Activated CD8-positive, alpha-beta T cell treated with anti-CD3 and anti-CD28 coated beads, Interleukin-2, amount 10 ng/mL, durations not matched to agents 7 days and 5 days (primary cell): ENCODE measurements at regions not wholly inside any gene's neighbourhood (a gene's known extent, or its start where the extent isn't known, plus 50 kb on each side); places are given as distances from the start of the nearest gene placed in this dataset.
"Not testable (repeated sequence)": the region's sequence is repeated elsewhere in the genome, so short reads cannot be mapped to it uniquely, and the experiment has no call there.

Experiments used
- ATAC-seq: fragments of 150-1000 bp; cut with Tn5 transposase; one replicate; pipeline ENCODE4 v1.10.0; 2021; ENCODE audit warnings: moderate library complexity
- CTCF ChIA-PET: fragments of 350-600 bp; sonication (Branson Sonifier 250); formaldehyde crosslinking; loops from one replicate; lab custom pipeline; 2021; ENCODE audit warnings: antibody characterized with exemption; lab: Charles Lee
- POLR2A ChIA-PET: fragments of 350-600 bp; sonication (Branson Sonifier 250); formaldehyde crosslinking; loops from one replicate; lab custom pipeline; 2021; ENCODE audit warnings: antibody characterized with exemption; lab: Charles Lee
- DNase-seq: peaks from one replicate; pipeline ENCODE4 v3.0.0-alpha.2; 2020
- H3K27ac Mint-ChIP-seq: one replicate; pipeline ENCODE4 v1.8.0; 2021; ENCODE audit warnings: mild to moderate bottlenecking, mixed read lengths
- H3K27me3 Mint-ChIP-seq: one replicate; pipeline ENCODE4 v1.8.0; 2021; ENCODE audit warnings: low read depth, mixed read lengths
- H3K36me3 Mint-ChIP-seq: one replicate; pipeline ENCODE4 v1.8.0; 2021; ENCODE audit warnings: low read depth, mixed read lengths
- H3K4me1 Mint-ChIP-seq: one replicate; pipeline ENCODE4 v1.8.0; 2021; ENCODE audit warnings: low read depth, mixed read lengths
- H3K4me3 Mint-ChIP-seq: one replicate; pipeline ENCODE4 v1.8.0; 2021; ENCODE audit warnings: mild to moderate bottlenecking, mixed read lengths
- H3K9me3 Mint-ChIP-seq: one replicate; pipeline ENCODE4 v1.8.0; 2022; ENCODE audit warnings: mixed read lengths; ENCODE audit not compliant: insufficient read depth

DNA sequence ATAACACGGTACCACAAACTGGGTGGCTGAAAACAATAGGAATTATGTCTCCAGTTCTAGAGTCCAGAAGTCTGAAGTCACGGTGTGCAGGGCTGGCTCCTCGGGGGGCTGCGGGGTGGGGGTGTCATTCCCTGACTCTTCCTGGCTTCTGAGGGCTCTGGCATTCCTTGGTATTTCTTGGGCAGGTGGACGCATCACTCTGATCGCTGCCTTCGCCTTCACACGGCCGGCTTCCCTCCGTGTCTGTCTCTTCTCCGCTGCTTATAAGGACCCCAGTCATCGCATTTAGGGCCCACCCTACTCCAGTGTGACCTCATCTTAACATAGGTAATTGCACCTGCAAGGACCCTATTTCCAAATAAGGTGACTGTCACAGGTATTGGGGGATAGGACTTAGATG is 134.6 kb downstream of the CPZ start:
- H3K4me3 Mint-ChIP-seq, result no peak overlapping the region
- DNase-seq (no peak), ATAC-seq (no peak)
- CTCF ChIA-PET, result no interaction called here
- no peaks in the 10 kb centered on the region for H3K9me3 Mint-ChIP-seq
- no peak overlapping the region for H3K27ac Mint-ChIP-seq
- POLR2A ChIA-PET, result no interaction called here
- no peaks in the 10 kb centered on the region for H3K36me3 Mint-ChIP-seq
- H3K4me1 Mint-ChIP-seq, result peaks cover 9% of the 10 kb centered on the region
- H3K27me3 Mint-ChIP-seq, result no peaks in the 10 kb centered on the region

DNA sequence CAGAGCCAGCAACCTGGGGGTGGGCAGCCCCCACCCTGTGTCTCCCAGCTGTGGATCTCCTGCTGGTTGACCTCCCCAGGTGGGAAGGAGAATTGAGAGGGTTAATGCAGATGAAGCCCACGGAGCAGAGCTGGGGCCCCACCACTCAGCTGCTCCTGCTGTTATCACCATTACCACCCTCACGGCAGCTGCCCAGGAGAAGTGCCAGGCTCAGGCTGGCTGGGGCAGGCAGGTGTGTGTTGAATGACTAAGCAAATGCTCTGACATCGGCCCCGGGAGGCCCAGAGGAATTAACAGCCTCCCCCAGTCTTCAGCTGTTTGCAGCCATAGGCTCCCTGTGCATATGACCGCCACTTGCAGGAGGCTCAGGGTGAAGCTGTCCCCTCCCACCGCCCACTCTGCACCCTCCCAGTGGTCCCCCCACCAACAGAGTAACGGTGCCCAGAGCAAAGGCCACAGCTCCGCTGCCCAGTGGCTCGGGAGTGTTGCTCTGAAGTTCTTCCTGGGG is 133.8 kb downstream of the CPZ start:
- Mint-ChIP-seq H3K9me3 (no peaks in the 10 kb centered on the region), H3K4me1 (peaks cover 9% of the 10 kb centered on the region), H3K36me3 (no peaks in the 10 kb centered on the region), H3K27me3 (no peaks in the 10 kb centered on the region), H3K4me3 (no peak overlapping the region), H3K27ac (no peak overlapping the region)
- DNase-seq (no peak), ATAC-seq (no peak)
- POLR2A ChIA-PET, result interaction anchor here (0.7 kb wide), 1 partner anchor 1105 kb away, joined by 3 read pairs; no protein-coding TSS in a partner anchor
- CTCF ChIA-PET, result no interaction called here

- no peak for ATAC-seq
- Mint-ChIP-seq H3K9me3 (no peaks in the 10 kb centered on the region), H3K27ac (no peak overlapping the region), H3K4me1 (peaks cover 9% of the 10 kb centered on the region), H3K27me3 (no peaks in the 10 kb centered on the region), H3K36me3 (no peaks in the 10 kb centered on the region), H3K4me3 (no peak overlapping the region)
- DNase-seq, result no peak
- CTCF ChIA-PET, result no interaction called here
- POLR2A ChIA-PET, result interaction anchor here (0.7 kb wide), 1 partner anchor 1106 kb away, joined by 3 read pairs; no protein-coding TSS in a partner anchor
These were observed 133.3 kb downstream of the CPZ start for GRCh38 chr4:8725845-8726244.

- DNase-seq (no peak), ATAC-seq (no peak)
- Mint-ChIP-seq H3K4me3 (no peak overlapping the region), H3K9me3 (no peaks in the 10 kb centered on the region), H3K27ac (no peak overlapping the region), H3K36me3 (no peaks in the 10 kb centered on the region), H3K27me3 (no peaks in the 10 kb centered on the region), H3K4me1 (peaks cover 9% of the 10 kb centered on the region)
- ChIA-PET CTCF (no interaction called here), POLR2A (no interaction called here)
These were observed 132.7 kb downstream of the CPZ start for GRCh38 chr4:8725071-8725841.

DNA sequence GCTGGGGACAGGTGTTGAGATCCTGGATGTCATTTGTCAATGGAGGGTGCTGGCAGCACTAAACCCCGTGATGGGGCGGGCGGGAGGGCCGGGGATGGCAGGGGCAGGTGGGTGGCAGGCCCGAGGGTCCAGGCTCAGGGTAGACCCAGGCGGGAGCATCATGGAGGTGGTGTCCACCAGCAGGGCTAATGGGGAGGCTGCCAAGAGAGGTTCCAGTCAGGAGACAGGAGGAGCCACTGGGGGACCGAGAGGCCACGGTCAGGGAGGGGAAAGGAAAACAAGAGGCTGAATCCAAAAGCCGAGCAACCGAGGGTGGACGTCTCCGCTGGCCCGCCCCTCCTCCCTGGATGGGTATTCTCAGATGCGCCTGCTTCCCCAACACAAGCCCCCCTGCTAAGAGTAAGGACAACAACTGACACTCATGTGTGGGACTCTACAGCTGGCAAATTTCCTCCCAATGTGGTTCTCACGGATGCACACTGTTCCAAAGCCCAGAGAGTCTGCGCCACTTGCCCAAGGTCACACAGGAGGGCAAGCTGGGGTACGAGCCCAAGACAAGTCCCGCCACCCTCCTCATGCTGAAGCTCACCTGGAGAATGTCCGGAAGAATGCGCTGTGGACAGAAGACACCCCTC is 132.0 kb downstream of the CPZ start:
- ChIA-PET CTCF (no interaction called here), POLR2A (no interaction called here)
- Mint-ChIP-seq H3K27me3 (no peaks in the 10 kb centered on the region), H3K27ac (no peak overlapping the region), H3K4me1 (peaks cover 9% of the 10 kb centered on the region), H3K9me3 (no peaks in the 10 kb centered on the region), H3K36me3 (no peaks in the 10 kb centered on the region), H3K4me3 (no peak overlapping the region)
- no peak for ATAC-seq
- no peak for DNase-seq

DNA sequence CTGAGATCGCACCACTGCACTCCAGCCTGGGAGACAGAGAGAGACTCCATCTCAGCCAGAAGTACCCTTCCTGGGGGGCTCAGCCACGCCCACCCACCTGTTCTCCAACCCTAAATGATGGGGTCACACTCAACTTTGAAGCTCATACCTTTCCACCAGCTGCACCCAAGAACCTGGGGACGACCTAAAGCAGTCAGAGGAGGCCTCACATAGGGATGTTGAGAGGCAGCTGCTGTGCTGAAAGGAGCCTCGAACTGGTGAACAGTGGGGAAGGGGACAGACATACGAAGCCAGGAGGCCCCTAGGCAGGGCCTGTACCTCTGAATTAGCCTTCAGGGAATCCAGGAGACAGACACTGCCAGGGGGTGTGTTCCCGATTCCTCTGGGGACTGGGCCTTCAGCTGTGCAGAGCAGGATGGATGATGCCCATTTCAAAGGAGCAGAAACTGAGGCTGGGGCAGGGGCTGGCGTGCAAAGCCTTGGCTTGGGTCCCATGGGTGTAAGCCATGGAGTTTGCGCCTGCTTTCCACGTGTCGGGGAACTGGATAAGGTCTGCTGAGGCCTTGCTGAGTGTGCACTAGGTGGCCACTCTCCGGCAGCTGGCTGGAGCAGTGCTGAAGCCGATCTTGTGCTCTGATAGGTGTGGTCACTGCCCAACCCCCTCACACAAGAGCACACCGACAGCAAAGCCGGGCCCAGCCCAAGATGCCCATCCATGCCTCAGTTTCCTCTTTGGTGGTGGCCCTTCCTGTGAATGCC is 130.8 kb downstream of the CPZ start:
- DNase-seq, result no peak
- no peak for ATAC-seq
- Mint-ChIP-seq H3K4me1 (peaks cover 9% of the 10 kb centered on the region), H3K27ac (no peak overlapping the region), H3K4me3 (no peak overlapping the region), H3K9me3 (no peaks in the 10 kb centered on the region), H3K27me3 (no peaks in the 10 kb centered on the region), H3K36me3 (no peaks in the 10 kb centered on the region)
- POLR2A ChIA-PET, result no interaction called here
- CTCF ChIA-PET, result no interaction called here

GRCh38 chr4:8722556-8722955 is 130.0 kb downstream of the CPZ start:
- no peak for DNase-seq
- CTCF ChIA-PET, result no interaction called here
- no peak for ATAC-seq
- H3K4me1 Mint-ChIP-seq, result peaks cover 4% of the 10 kb centered on the region
- H3K4me3 Mint-ChIP-seq, result no peak overlapping the region
- H3K9me3 Mint-ChIP-seq, result no peaks in the 10 kb centered on the region
- no peak overlapping the region for H3K27ac Mint-ChIP-seq
- H3K36me3 Mint-ChIP-seq, result no peaks in the 10 kb centered on the region
- no peaks in the 10 kb centered on the region for H3K27me3 Mint-ChIP-seq
- POLR2A ChIA-PET, result no interaction called here

DNA sequence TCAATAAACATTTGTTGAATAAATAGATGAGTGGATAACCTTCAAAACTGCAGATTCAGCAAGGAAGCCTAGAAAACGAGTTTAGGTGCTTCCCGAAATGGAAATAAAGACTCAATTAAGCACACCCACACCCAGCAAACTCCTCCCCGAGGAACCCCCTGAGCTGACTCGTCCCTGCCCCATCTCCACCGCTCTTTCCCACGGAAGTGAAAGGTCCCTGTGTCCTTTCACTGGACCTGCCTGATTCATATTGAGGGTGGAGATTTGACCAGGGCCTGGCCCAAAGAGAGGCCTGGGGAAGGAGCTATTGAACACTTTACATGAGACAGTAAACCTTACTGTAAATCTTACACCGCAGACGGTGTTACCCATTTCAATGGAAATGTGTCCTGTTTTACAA is 129.1 kb downstream of the CPZ start:
- Mint-ChIP-seq H3K36me3 (no peaks in the 10 kb centered on the region), H3K27me3 (no peaks in the 10 kb centered on the region), H3K27ac (no peak overlapping the region), H3K4me3 (no peak overlapping the region), H3K9me3 (no peaks in the 10 kb centered on the region), H3K4me1 (no peaks in the 10 kb centered on the region)
- ChIA-PET POLR2A (no interaction called here), CTCF (no interaction called here)
- no peak for ATAC-seq
- DNase-seq, result no peak

- H3K27ac Mint-ChIP-seq, result no peak overlapping the region
- no peaks in the 10 kb centered on the region for H3K27me3 Mint-ChIP-seq
- no peaks in the 10 kb centered on the region for H3K36me3 Mint-ChIP-seq
- no peaks in the 10 kb centered on the region for H3K4me1 Mint-ChIP-seq
- H3K4me3 Mint-ChIP-seq, result no peak overlapping the region
- H3K9me3 Mint-ChIP-seq, result peaks cover 7% of the 10 kb centered on the region
- ATAC-seq, result no peak
- no peak for DNase-seq
- CTCF ChIA-PET, result no interaction called here
- POLR2A ChIA-PET, result no interaction called here
These were observed 126.9 kb downstream of the CPZ start for GRCh38 chr4:8719421-8719820.

DNA sequence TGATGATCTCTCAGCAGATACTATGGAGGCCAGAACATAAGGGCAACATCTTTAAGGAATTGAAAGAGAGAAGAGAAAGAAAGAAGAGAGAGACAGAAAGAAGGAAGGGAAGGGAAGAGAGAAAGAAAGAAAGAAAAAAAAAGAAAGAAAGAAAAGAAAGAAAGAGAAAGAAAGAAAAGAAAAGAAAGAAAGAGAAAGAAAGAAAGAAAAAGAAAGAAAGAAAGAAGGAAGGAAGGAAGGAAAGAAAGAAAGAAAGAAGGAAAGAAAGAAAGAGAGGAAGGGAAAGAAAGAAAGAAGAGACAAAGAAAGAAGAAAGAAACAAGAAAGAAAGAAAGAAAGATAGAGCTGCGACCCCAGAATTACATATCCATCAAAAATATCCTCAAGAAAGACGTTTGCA is 124.9 kb downstream of the CPZ start:
- peaks cover 11% of the 10 kb centered on the region for H3K9me3 Mint-ChIP-seq
- POLR2A ChIA-PET, H3K4me3 Mint-ChIP-seq, H3K27me3 Mint-ChIP-seq, ATAC-seq, H3K36me3 Mint-ChIP-seq, H3K4me1 Mint-ChIP-seq, DNase-seq, CTCF ChIA-PET, H3K27ac Mint-ChIP-seq: not testable (repeated sequence)

DNA sequence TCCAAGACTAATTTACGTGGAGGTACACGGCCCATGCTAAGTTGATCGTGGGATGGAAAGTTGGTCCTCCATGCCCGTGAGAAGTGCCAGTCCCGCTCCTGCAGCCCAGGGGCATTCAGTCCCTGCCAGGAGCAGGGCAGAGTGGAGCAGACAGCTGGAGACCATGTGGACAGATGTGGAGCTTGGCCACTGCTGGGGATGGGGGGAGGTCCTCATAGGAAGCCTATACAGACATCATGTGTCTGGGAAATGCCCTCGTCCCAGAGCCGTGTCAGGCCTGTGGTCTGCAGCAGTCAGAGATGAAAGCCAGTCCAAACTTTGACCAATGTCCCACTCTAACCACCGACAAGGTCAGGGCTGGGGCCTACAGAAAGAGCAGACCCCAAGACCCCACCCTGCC is 118.4 kb downstream of the CPZ start:
- POLR2A ChIA-PET, result no interaction called here
- Mint-ChIP-seq H3K4me1 (no peaks in the 10 kb centered on the region), H3K4me3 (no peak overlapping the region), H3K36me3 (no peaks in the 10 kb centered on the region), H3K27ac (no peak overlapping the region), H3K9me3 (peaks cover 11% of the 10 kb centered on the region), H3K27me3 (no peaks in the 10 kb centered on the region)
- no peak for DNase-seq
- ATAC-seq, result no peak
- CTCF ChIA-PET, result no interaction called here

DNA sequence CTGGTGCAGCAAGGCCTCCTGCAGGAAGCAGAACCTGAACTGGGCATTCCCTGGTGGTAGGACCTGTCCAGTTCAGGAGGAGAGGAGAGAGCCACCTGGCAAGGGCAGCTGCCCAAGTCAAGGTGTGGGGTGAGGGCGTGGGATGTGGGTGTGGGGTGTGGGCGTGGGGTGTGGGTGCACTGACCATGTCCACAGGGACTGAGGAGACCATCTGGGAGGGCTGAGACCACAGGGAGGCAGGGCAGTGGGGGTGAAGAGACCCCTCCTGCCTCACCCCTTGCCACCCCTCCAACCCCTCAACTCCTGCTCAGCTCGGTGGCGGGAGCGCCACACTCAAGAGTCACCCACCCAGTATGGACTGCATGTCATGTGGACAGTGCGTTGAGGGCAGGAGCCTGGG is 117.9 kb downstream of the CPZ start:
- ATAC-seq, result no peak
- H3K36me3 Mint-ChIP-seq, result no peaks in the 10 kb centered on the region
- no peak for DNase-seq
- peaks cover 9% of the 10 kb centered on the region for H3K9me3 Mint-ChIP-seq
- ChIA-PET CTCF (no interaction called here), POLR2A (no interaction called here)
- no peaks in the 10 kb centered on the region for H3K4me1 Mint-ChIP-seq
- H3K27ac Mint-ChIP-seq, result no peak overlapping the region
- no peak overlapping the region for H3K4me3 Mint-ChIP-seq
- no peaks in the 10 kb centered on the region for H3K27me3 Mint-ChIP-seq
